Stromal cell of bone marrow (primary cell): ENCODE measurements at regions not wholly inside any gene's neighbourhood (a gene's known extent, or its start where the extent isn't known, plus 50 kb on each side); places are given as distances from the start of the nearest gene placed in this dataset.

Experiments
- DNase-seq: peaks from one replicate; pipeline ENCODE4 v3.0.0-alpha.2; 2012; ENCODE audit warnings: low read depth

DNA sequence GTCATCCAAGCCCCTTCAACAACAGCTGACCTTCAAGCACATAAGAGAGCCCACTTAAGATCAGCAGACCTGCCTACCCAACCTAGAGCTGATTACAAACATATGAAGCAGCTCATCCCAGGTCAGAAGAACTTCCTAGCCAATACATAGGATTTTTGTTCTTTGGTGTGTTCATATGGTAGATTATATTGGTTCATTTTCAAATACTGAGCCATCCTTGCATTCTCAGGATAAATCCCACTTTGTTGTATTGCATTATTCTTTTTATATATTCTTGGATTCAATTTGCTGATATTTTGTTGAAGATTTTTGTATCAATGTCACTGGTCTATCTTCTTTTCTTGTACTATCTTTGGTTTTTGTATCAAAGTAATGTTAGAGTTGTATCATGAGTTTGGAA lies 107.3 kb upstream of the STT3B start:
- no peak for DNase-seq

DNA sequence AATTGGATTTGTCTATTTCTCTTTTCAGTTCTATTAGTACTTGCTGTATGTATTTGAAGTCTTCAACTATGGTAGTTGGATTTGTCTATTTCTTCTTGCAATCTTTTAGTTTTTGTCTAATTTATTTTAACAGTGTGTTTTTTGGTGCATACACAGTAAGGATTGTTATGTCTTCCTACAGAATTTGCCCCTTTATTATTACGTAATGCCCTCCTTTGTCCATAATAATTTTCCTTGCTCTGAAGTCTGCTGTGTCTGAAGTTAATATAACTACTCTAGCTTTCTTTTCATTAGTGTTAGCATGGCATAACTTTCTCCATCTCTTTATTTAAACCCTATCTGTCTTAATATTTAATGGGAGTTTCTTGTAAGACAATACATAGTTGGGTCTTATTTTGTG lies 105.1 kb upstream of the STT3B start:
- no peak for DNase-seq

DNA sequence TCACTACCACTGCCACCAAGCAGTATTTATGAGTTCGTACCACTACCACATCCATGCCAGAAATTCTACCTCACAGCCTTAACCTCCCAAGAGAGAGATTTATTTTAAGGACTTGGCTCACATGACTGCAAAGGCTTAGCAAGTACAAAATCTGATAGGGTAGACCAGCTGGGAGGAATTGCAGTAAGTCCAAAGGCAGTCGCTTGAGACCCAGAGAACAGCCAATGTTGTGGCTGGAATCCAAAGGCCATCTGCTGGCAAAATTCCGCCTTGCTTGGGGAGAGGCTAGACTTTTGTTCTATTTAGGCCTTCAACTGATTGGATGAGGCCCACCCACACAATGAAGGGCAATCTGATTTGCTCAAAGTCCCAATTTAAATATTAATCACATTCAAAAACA lies 101.4 kb upstream of the STT3B start:
- DNase-seq = no peak

DNA sequence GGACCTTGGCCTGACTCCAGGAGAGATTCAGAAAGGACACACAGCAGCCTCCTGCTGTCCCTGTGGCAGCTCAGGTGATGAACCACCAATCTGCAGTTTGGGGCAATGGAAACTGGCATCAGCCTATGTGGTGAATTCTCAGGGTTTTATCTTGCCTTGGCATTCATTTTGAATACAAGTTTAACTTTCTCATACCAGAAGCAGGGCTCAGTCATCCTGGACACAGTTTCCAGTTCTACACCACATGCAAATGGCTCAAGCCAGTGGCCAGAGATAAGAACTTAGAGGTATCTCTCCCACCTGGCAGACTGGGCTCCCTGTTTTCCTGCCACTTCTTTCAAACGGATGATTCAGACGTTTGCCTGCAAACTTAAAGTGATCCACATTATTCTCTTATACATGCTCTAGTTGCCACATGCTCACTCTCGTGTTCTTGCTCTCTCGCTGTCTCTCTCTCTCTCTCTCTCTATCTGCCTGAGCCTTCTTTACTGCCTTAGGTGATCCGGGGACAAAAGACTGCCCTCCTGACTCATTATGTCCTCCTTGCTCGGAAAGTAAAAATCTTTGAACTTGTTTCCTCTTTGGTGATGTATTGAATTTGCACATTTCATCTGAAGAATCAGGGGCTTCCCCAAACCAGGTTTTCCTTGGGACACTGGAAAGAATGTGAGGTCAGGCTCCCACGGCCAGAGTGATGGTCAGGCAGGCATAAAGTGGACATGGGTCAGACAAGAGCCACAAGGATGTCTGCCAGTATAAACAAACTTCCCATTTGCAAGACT lies 99.6 kb upstream of the STT3B start:
- no peak for DNase-seq

DNA sequence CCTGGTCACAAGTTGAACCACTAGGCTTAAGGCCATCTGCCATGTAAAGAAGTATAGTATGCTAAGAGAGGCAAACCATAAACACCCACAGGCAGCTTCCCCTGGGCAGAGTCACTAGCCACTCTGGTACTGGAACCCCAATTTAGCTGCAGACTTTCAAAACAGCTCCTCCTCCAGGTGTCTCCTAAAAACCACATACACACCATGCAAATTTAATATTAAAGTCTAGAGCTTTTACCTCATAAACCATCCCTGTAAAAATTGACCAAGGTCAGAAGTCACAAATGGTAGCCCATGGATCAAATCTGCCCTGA lies 99.1 kb upstream of the STT3B start:
- DNase-seq = no peak

DNA sequence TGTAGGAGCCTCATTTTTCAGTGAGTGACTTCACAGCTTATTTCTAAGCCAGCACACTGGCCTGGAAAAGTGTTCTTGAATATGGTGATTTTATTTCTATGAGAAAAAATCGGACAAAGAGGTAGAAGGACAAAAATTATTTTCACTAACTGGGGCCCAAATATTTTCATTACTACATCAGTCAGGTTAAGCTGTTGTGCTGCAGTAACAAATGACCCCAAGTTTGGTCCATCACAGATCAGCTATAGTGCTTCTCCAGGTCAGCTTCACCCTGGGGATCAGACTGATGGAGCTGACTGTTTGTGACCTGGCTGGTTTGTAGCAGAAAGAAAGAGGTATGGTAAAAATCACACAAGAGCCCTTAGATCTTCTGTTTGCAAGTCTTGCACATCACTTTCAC lies 97.9 kb upstream of the STT3B start:
- DNase-seq = no peak

DNA sequence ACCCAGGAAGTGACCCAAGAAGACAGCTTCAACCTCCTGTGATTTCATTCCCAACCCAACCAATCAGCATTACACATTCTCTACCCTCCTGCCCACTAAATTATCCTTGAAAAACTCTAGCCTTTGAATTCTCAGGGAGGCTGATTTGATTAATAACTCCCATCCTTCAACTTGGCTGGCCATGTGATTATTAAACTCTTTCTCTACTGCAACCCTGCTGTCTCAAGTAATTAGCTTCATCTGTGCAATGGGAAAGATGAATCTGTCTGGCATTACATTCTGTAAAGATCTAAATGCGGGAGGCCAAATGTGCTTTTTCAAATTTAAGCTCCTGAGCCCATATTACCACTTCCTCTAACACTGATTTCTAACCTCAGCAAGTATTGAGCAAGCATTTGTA lies 95.9 kb upstream of the STT3B start:
- no peak for DNase-seq

DNA sequence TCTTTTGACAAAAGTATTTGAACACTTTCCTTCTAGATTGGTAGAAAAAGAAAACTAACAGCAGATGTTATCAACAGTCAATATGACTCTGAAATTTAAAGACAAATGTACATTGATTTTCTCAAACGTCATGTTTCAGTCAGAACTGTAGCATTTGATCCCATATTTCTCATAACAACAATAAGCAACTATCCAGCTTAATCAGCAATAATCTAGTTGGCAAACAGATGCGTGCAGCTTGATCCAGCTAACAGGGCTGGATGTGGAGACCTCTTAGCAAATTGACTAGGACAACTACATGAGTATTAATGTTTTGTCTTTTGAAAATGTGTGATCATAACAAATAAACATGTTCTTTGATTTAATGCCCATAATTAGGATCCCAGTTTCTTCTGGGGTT lies 94.0 kb upstream of the STT3B start:
- DNase-seq = no peak

DNA sequence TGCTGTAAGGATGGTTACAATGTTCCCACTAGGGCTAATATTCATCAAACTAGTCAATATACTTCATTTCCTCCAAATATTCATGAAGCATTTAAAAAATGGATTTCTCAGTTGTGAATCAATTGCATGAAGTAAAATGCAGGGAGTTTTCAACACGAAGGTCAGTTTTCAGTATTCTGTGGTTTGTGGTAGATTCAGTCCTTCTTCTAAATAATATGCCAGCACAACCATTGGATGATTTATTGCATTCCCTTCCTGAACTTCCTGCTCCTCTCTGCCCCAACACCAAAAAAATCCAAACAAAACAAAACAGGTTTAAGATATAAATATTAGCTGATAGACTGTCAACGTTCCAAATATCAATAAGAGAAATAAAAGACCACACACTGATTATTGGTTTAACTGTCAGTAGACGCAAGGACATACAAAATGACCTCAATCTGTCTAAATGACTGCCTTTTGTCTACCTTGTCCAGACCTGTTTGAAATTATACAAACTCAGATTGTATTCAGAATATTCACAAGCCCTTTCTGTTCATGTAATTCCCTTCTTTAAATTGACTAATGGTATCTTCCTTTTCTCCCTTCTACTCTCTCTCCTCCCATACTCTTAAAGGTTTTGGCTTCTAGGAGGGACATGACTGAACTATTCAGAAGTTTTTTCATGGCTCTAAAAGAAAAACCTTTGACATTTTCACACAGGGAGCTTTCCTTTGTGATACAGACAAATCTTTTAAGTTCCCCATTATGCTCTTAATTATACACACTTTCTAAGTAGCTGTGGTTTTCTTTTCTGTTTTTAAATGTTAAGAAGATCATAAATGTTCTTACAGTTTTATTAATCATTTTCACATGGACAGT lies 92.6 kb upstream of the STT3B start:
- DNase-seq = no peak

DNA sequence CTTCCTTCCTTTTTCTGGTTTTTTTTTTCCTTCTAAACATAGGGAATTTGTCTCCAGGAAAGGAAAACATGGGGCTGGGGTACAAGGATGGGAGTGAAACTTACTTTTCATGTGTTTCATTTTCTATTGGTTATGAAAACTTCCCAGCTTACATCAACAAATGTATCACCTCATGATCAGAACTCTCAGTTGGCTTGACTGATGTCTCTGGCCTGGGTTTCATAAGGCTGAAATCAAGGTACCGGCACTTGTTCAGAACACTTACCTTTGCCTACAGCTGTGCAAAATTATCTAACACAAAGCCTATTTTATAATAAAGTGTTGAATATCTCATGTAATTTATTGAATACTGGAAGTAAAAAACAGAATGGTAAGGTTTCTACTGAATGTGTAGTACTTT lies 91.8 kb upstream of the STT3B start:
- DNase-seq = no peak

DNA sequence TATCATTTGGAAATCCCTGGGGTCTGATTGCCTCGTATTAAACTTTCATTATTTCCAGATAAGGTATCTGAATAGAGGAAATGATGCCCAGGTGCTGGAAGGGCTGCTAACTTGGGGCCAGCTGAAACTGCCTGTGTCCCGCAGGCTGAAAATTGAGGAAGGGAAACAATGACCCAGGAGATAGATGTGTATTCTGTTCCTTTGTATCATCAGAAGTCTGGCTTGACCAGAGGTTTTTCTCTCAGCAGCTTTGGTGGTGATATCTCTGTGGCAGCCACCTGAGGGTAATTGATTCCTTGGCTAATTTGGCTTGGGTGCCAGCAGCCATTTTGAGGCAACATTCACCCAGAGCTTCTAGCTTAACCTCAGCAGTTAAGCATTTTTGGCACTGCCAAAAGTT lies 90.0 kb upstream of the STT3B start:
- no peak for DNase-seq

DNA sequence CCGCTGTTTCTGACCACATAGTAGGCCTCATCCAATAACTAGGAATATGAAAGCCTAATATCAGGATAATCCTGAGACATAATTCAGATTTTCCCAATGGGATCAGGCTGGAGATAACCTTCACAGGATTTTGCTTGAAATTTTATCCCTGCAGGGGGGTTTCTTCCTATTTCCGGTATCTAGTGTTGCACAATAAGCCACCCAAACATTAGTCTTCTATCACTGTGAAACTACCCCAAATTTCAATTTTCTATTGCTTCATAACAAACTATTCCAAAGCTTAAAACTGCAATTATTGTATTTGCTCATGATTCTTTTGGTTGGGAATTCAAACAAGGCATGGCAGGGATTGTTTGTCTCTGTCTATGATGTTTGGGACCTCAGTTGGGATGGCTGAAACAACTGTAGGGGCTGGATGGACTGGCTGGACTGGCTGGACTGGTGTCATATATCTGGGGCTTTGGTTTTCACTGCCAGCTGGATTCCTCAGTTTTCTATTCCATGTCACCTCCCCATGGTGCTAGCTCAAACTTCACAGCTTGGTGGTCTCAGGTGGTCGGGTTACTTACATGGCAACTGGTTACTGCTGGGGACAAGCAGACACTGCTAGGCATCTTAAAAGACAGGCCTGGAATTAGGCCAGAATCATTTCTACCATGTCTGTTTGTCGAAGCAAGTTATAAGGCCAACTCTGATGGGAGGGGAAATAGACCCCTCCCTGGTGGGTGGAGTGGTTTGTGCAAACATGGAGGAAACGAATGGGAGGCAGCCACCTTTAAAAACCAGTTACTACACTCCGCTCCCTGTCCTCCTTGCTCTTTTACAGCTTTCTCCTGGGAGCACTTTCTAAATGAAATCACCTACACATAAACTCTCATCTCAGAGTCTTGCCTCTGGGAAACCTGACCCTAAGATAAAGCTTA lies 88.2 kb upstream of the STT3B start:
- DNase-seq = no peak

DNA sequence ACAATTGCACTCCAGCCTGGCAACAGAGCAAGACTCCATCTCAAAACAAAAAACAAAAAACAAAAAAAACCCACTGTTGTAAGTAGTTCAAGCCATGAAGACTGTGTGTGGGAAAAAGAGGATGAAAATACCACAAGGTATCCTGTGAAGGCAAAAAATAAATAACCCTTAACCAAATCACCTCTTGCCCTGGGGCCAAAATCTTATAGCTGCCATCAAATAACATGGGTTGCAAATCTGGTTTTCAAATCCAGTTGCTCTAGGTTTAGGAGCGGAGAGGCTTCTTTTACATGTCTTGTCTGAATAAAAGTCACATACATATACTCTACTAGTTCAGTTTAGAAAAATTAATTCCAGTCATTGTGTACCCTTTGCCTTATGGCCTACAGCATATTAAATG lies 87.0 kb upstream of the STT3B start:
- no peak for DNase-seq

DNA sequence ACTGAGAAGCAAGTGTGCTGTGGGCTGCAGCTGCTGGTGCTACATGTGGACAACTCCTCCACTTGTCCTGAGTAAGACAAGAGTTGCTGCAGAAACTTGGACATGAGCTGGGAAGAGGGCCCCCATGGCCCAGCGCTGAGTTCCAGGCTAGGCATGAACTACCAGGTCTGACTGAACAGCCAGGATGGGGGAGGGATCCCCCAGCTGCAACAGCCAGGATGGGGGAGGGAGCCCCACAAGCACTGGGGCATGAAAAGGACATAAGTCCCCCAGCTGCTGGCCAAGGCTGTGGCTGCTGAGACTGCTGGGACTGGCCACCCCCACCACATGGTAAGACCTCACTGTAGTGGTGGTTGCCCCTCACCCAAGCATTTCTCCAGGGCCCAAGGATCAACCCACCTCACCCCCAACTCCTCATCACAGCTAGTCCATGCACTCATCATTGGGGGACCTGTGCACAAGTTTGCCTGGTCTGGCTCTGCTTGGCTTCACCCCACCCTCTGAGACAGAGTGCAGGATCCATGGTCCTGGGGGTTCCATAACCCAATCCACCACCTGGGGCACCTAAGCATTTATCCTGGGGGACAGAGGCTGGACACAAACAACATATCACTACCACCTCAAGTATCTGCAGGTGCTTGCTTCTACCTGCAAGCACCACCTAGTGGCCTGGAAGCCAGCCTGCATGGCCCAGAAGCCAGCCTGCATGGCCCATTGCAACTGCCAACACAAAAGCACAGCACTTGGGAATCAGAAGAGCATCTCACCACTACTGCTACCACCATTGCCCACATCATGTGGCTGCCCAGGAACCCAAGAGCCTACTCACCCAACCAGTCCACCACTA lies 84.5 kb upstream of the STT3B start:
- no peak for DNase-seq

DNA sequence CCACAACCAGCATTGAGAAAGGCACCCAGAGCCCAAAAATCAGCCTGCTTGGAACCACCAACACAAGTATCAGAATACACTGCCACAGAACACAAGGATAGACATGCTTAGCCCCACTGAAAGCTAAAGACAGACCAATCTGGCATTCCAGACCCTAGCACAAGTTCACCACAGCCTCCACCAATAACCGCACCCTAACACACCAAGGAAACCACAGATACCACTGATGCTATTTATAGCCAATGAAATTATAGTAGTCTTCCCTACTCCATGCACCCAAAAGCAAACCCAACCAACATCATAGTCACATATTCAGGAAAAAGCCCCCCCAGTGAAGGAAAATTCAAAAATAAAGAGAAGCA lies 83.9 kb upstream of the STT3B start:
- DNase-seq = no peak

DNA sequence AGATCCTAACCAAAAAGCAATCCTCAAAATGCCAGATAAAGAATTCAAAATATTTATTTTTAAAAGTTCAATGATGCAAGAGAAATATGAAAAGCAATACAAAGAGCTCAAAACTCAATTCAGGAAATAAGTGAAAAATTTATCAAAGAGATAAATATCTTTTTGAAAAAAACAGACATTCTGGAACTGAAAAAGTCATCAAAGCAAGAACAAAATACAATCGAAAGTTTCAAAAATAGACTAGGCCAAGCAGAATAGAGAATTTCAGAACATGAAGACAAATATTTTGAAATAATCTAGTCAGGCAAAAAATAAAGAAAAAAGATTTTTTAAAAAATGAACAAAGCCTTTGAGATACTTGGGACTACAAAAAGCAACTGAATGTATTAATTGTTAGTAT lies 83.4 kb upstream of the STT3B start:
- no peak for DNase-seq

DNA sequence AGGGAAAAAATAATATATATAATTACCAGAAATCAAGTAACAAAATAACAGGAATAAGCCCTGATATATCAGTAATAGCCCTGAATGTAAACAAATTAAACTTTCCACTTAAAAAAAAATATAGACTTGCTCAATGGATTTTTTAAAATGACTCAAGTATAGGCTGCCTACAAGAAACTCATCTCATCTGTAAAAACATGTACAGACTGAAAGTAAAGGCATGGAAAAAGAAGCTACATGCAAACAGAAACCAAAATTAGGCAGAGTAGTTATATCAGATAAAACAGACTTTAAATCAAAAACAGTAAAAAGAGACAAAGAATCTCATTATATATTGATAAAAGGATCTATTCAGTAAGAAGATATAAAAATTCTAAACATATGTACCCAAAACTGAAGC lies 82.4 kb upstream of the STT3B start:
- DNase-seq = no peak

DNA sequence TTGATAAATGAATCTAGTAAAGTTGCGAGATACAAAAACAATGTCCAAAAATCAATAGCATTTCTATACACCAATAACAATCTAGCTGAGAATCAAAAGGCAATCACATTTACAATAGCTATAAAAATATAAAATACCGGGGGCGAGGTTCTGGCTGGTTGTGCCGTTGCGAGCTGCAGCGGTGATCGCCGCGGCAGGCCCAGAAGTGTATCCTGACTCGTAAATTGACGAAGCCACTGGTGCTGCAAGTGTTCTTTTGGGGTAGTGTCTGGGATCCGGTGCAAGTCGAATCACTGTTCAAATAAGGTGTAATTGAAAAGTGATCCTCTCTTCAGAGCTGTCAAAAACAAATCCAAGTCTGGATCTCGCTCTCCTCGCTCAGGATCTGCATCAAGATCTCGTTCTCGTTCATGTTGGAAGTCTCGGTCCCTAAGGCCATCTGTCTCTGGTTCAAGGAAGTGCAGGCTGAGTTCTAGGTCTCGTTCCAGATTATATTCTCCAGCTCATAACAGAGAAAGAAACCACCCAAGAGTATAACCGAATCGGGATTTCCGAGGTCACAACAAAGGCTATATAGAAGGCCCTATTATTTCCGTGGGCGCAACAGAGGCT lies 80.1 kb upstream of the STT3B start:
- no peak for DNase-seq

DNA sequence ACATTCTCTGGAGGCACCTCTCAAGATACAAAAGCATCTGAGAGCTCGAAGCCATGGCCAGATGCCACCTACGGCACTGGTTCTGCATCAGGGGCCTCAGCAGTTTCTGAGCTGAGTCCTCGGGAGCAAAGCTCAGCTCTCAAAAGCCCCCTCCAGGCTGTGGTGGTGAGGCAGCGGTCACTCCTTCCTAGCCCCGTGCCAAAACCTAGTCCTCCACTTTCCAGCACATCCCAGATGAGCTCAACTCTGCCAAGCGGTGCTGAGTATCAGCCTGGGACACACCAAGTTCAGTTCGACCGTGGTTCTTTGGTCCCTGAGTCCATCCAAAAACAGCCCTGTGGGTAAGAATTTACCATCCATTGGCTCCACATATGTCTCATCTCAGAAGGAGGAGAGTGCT lies 79.3 kb upstream of the STT3B start:
- no peak for DNase-seq

DNA sequence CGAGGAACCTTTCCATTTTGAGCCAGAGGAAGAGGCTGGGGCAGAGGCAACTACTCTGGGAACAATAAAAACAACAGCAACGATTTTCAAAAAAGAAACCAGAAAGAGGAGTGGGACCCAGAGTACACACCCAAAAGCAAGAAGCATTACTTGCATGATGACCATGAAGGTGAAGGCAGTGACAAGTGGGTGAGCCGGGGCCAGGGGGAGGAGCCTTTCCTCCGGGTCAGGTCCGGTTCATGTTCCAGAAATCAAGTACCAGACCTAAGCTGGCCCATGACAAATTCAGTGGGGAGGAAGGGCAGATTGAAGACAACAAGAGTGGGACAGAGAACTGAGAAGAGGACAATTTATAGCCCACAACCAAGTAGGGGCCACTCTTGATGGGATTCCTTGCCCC lies 77.2 kb upstream of the STT3B start:
- no peak for DNase-seq

DNA sequence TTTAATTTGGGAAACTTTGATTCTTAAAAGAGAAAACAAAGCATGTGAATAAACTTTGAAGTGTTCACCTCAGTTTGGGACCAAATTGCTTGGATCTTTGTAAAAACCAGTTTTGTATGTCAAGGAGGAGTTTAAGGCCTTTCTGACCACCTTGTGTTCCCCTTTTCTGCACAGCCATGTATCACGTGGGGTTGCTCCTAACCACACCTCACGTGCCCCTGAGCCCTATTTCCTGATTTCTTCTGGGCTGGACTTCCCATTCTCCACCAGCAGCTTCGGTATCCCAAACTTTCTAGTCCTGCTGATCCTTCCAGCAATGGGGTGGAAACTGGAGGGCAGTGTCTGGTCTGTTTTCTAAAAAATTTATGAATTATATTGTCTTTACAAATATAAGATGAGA lies 76.4 kb upstream of the STT3B start:
- no peak for DNase-seq

DNA sequence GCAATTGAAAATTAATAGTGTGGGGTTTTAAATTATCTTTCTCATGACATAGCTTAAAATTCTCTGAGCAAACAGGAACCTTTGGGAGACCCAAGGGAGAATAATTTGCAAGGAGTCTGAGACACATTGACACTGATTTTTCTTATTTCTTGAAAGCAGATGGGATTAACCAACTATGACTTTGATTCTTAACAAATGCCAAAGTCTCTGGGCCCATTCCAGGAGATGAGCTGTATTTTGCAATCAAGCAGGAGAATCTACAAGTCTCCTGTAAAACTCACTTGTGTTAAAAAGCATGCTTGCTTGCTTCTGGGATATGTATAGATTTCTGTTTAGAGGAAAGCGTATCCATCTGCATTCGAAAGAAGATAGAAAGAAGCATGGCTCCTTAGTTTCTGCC lies 71.3 kb upstream of the STT3B start:
- no peak for DNase-seq
